H1 (cell line): ENCODE measurements at regions not wholly inside any gene's neighbourhood (a gene's known extent, or its start where the extent isn't known, plus 50 kb on each side); places are given as distances from the start of the nearest gene placed in this dataset.

Experiments used
- CTCF ChIA-PET: fragments of 300-600 bp; sonication (Branson Sonifier 250); formaldehyde crosslinking; loops from one replicate; lab custom pipeline; 2021; ENCODE audit not compliant: partially characterized antibody; lab: Charles Lee
- POLR2A ChIA-PET: fragments of 300-600 bp; sonication (Branson Sonifier 250); formaldehyde crosslinking; loops from one replicate; lab custom pipeline; 2021; ENCODE audit warnings: inconsistent platforms; ENCODE audit not compliant: partially characterized antibody; lab: Charles Lee
- DNase-seq, 2 experiments: peaks; one replicate each; pipeline versions ENCODE4 v3.0.0 to v3.0.0-alpha.2; 2010 to 2022; ENCODE audit warnings: low spot score in 2 of 2, low read depth in 1 of 2, mixed read lengths in 1 of 2
- FAIRE-seq: peaks from 2 replicates; lab custom pipeline; 2011; peaks lifted over from hg19 to GRCh38; lab: Jason Lieb, UNC
- H2AFZ ChIP-seq: 2 replicates; pipeline ENCODE4 v1.8.1; 2012; ENCODE audit warnings: low read length, inconsistent platforms
- H2AK5ac ChIP-seq: 2 replicates; pipeline ENCODE4 v1.6.1; 2013; ENCODE audit warnings: low read depth, low read length
- H2BK120ac ChIP-seq: replicated peaks from 2 replicates; pipeline ENCODE3; 2013; ENCODE audit warnings: low read depth, low read length, inconsistent platforms
- H2BK12ac ChIP-seq: 2 replicates; pipeline ENCODE4 v1.6.1; 2013; ENCODE audit warnings: low read depth, low read length
- H2BK15ac ChIP-seq: 2 replicates; pipeline ENCODE4 v1.6.1; 2013; ENCODE audit warnings: low read length
- H2BK20ac ChIP-seq: 2 replicates; pipeline ENCODE4 v1.6.1; 2013; ENCODE audit warnings: low read length
- H2BK5ac ChIP-seq: 2 replicates; pipeline ENCODE4 v1.6.1; 2013; ENCODE audit warnings: low read depth, low read length
- H3K14ac ChIP-seq: 2 replicates; pipeline ENCODE4 v1.6.1; 2013; ENCODE audit warnings: inconsistent platforms; ENCODE audit not compliant: insufficient read length
- H3K18ac ChIP-seq: 2 replicates; pipeline ENCODE4 v1.6.1; 2013; ENCODE audit warnings: low read length; ENCODE audit errors: extremely low read depth
- H3K23ac ChIP-seq: 2 replicates; pipeline ENCODE4 v1.6.1; 2013; ENCODE audit warnings: inconsistent platforms; ENCODE audit not compliant: insufficient read length
- H3K23me2 ChIP-seq: 2 replicates; pipeline ENCODE4 v1.6.1; 2013; ENCODE audit warnings: low read depth, low read length
- H3K27ac ChIP-seq: 2 replicates; pipeline ENCODE4 v1.6.1; 2011; ENCODE audit warnings: low read depth, low read length, inconsistent platforms
- H3K27me3 ChIP-seq, 4 experiments: replicated peaks in 1 of 4; 1 replicate in 1 of 4; 2 replicates in 3 of 4; pipeline versions ENCODE4 v1.6.1 to v1.8.1; 2011 to 2013; ENCODE audit warnings: low read length in 3 of 4, mild to moderate bottlenecking in 3 of 4, inconsistent platforms in 2 of 4, mixed read lengths in 2 of 4, moderate library complexity in 1 of 4; ENCODE audit not compliant: control insufficient read depth in 3 of 4, insufficient read depth in 3 of 4; ENCODE audit errors: extremely low read depth in 1 of 4
- H3K36me3 ChIP-seq, 4 experiments: 2 replicates each; pipeline versions ENCODE4 v1.6.1 to v1.8.1; 2011 to 2013; ENCODE audit warnings: mild to moderate bottlenecking in 4 of 4, low read length in 3 of 4, moderate library complexity in 2 of 4, control low read depth in 1 of 4, inconsistent platforms in 1 of 4; ENCODE audit not compliant: insufficient read depth in 4 of 4, control insufficient read depth in 2 of 4
- H3K4ac ChIP-seq: replicated peaks from 2 replicates; pipeline ENCODE3; 2013; ENCODE audit warnings: low read length, low read depth, mixed read lengths, inconsistent platforms; ENCODE audit not compliant: insufficient read length
- H3K4me1 ChIP-seq, 4 experiments: replicated peaks in 1 of 4; 1 replicate in 1 of 4; 2 replicates in 3 of 4; pipeline versions ENCODE4 v1.6.1 to v1.8.1; 2011 to 2013; ENCODE audit warnings: low read length in 3 of 4, inconsistent platforms in 2 of 4, mixed read lengths in 1 of 4; ENCODE audit not compliant: insufficient read depth in 4 of 4, control insufficient read depth in 3 of 4
- H3K4me2 ChIP-seq, 2 experiments: 2 replicates each; pipeline versions ENCODE4 v1.6.1 to v1.8.1; 2011 to 2013; ENCODE audit warnings: low read depth in 2 of 2, low read length in 2 of 2, control low read depth in 1 of 2, inconsistent platforms in 1 of 2, mild to moderate bottlenecking in 1 of 2; ENCODE audit not compliant: insufficient read depth in 1 of 2
- H3K4me3 ChIP-seq, 4 experiments: fragments of 200-600, 300-600 bp in 1 of 4; sonication (generic), shearing (Covaris generic), sonication (Bioruptor Twin) in 1 of 4; 2 replicates each; pipeline versions ENCODE4 v1.5.1 to v1.8.1; 2011 to 2016; ENCODE audit warnings: low read length in 4 of 4, low read depth in 3 of 4, control low read depth in 2 of 4, inconsistent platforms in 2 of 4, mild to moderate bottlenecking in 2 of 4, mixed read lengths in 1 of 4, moderate library complexity in 1 of 4; ENCODE audit not compliant: insufficient read depth in 2 of 4; ENCODE audit errors: extremely low read depth in 1 of 4
- H3K56ac ChIP-seq: replicated peaks from 2 replicates; pipeline ENCODE3; 2013; ENCODE audit warnings: low read depth, mild to moderate bottlenecking, mixed read lengths, low read length, inconsistent platforms; ENCODE audit not compliant: insufficient read length
- H3K79me1 ChIP-seq: 2 replicates; pipeline ENCODE4 v1.6.1; 2013; ENCODE audit warnings: low read depth, low read length, control low read depth
- H3K79me2 ChIP-seq, 2 experiments: 2 replicates each; pipeline versions ENCODE4 v1.6.1 to v1.8.1; 2012 to 2013; ENCODE audit warnings: low read length in 2 of 2, mild to moderate bottlenecking in 2 of 2, inconsistent platforms in 1 of 2; ENCODE audit not compliant: insufficient read depth in 2 of 2, control insufficient read depth in 1 of 2
- H3K9ac ChIP-seq, 4 experiments: replicated peaks in 1 of 4; 1 replicate in 1 of 4; 2 replicates in 3 of 4; pipeline versions ENCODE4 v1.6.1 to v1.8.1; 2011 to 2013; ENCODE audit warnings: low read depth in 3 of 4, low read length in 3 of 4, control low read depth in 2 of 4, mild to moderate bottlenecking in 2 of 4, moderate library complexity in 2 of 4, inconsistent platforms in 1 of 4; ENCODE audit errors: extremely low read depth in 1 of 4
- H3K9me3 ChIP-seq, 2 experiments: 2 replicates each; pipeline versions ENCODE4 v1.6.1 to v1.8.1; 2012 to 2013; ENCODE audit warnings: mild to moderate bottlenecking in 2 of 2, moderate library complexity in 2 of 2, control low read depth in 1 of 2, inconsistent platforms in 1 of 2, low read depth in 1 of 2, low read length in 1 of 2, mixed read lengths in 1 of 2; ENCODE audit not compliant: insufficient read depth in 2 of 2
- H4K20me1 ChIP-seq, 2 experiments: replicated peaks in 1 of 2; 2 replicates each; pipeline versions ENCODE3 to v1.8.1; 2011 to 2013; ENCODE audit warnings: inconsistent platforms in 2 of 2, low read length in 2 of 2, mild to moderate bottlenecking in 1 of 2; ENCODE audit not compliant: insufficient read depth in 2 of 2, control insufficient read depth in 1 of 2
- H4K5ac ChIP-seq: 2 replicates; pipeline ENCODE4 v1.6.1; 2013; ENCODE audit warnings: low read length, low read depth, mixed read lengths, inconsistent platforms; ENCODE audit not compliant: insufficient read length
- H4K8ac ChIP-seq: 2 replicates; pipeline ENCODE4 v1.8.0; 2013; ENCODE audit warnings: mild to moderate bottlenecking, moderate library complexity, low read length, inconsistent platforms; ENCODE audit not compliant: insufficient read depth; ENCODE audit errors: extremely low read depth
- H4K91ac ChIP-seq: replicated peaks from 2 replicates; pipeline ENCODE3; 2013; ENCODE audit warnings: low read length, mixed read lengths, inconsistent platforms; ENCODE audit not compliant: insufficient read length
- CHD2 ChIP-seq: IDR thresholded peaks from 2 replicates; pipeline ENCODE4 v1.6.1; 2012; ENCODE audit warnings: low read length, improper control_type of control experiment
- WGBS, 2 experiments: shearing (Covaris generic) in 1 of 2; methylation state at CpG; one replicate each; pipeline versions ENCODE4 v1.1.6 to v1.1.7; 2013 to 2015; ENCODE audit warnings: low lambda C conversion rate in 2 of 2, mixed read lengths in 2 of 2, inconsistent platforms in 1 of 2, low coverage in 1 of 2, missing lambda C conversion rate in 1 of 2; ENCODE audit not compliant: insufficient replicate concordance in 2 of 2, insufficient coverage in 1 of 2, insufficient read length in 1 of 2; ENCODE audit errors: extremely low coverage in 1 of 2, missing lambda C conversion rate in 1 of 2; 5-methylcytosine and 5-hydroxymethylcytosine counted together

- Histone ChIP-seq H4K8ac (no peak overlapping the region), H2AFZ (no peak overlapping the region), H3K4me3 (no peak overlapping the region), H3K4me2 (no peak overlapping the region), H3K4me1 (peaks cover 2 to 6% (median 4%) of the 10 kb centered on the region in 4 experiments; a peak in 5 of 7 replicates), H2BK15ac (no peak overlapping the region), H3K27ac (no peak overlapping the region), H4K91ac (no peak overlapping the region), H3K23me2 (no peaks in the 10 kb centered on the region), H2BK120ac (no peak overlapping the region), H3K56ac (no peak overlapping the region), H3K18ac (no peak overlapping the region), H2BK5ac (no peak overlapping the region), H3K4ac (no peak overlapping the region), H3K9me3 (peaks cover 8 to 11% of the 10 kb centered on the region in 2 experiments; a peak in 3 of 4 replicates), H2AK5ac (no peak overlapping the region), H3K79me2 (no peaks in the 10 kb centered on the region), H2BK20ac (no peak overlapping the region), H4K20me1 (no peaks in the 10 kb centered on the region), H3K23ac (no peak overlapping the region), H3K27me3 (peaks cover 0 to 3% (median 0%) of the 10 kb centered on the region in 4 experiments; a peak in 2 of 7 replicates), H2BK12ac (no peak overlapping the region), H4K5ac (no peak overlapping the region), H3K79me1 (no peaks in the 10 kb centered on the region), H3K36me3 (no peaks in the 10 kb centered on the region), H3K9ac (no peak overlapping the region), H3K14ac (no peak overlapping the region)
- CTCF ChIA-PET: interaction anchor here (0.7 kb wide), 1 partner anchor 11 kb away, joined by 3 read pairs; no protein-coding TSS in a partner anchor
- WGBS, 2 experiments: 85% methylated on average over 5 of the region's 5 CpGs; no CpG with 5 or more reads in 1 of the 2 experiments
- POLR2A ChIA-PET: no interaction called here
- FAIRE-seq (no peak), DNase-seq (no peak)
- no peak for TF ChIP-seq CHD2
Observed at GRCh38 chr17:5804251-5804650, 219.9 kb upstream of the NLRP1 start.
